ENCODE measurements at regions not wholly inside any gene's neighbourhood (a gene's known extent, or its start where the extent isn't known, plus 50 kb on each side); places are given as distances from the start of the nearest gene placed in this dataset.
"Not testable (repeated sequence)": the region's sequence is repeated elsewhere in the genome, so short reads cannot be mapped to it uniquely, and the experiment has no call there.

DNA sequence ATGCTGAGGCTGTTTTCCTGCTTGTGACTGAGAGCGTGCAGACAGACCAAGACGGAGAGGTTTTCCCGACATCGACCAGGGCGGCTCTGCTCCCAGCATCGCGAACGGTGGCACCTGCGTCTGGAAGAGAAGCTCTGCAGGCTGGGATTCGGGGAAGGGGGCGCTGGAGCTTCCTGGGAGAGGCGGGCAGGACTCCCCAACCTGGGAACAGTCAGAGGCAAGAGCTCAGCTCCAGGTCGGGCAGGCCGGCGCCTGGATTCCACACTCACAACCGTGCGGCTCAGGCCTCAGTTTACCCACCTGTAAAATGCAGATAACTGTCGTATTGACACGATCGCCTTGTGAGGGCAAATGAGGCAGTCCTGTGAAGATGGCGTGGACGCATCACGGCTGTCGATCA, 332.6 kb downstream of the ADGRD1 start:
- H3K9me3 Mint-ChIP-seq (ENCODE audit: unreplicated experiment); H3K27ac Mint-ChIP-seq (ENCODE audit: unreplicated experiment); H3K36me3 Mint-ChIP-seq (ENCODE audit: low read depth, unreplicated experiment); DNase-seq (ENCODE audit: low spot score); H3K4me1 Mint-ChIP-seq (ENCODE audit: unreplicated experiment); H3K4me3 Mint-ChIP-seq (ENCODE audit: unreplicated experiment): not testable (repeated sequence)
- peaks cover 16% of the 10 kb centered on the region for H3K27me3 Mint-ChIP-seq (ENCODE audit: unreplicated experiment)

GRCh38 chr12:131287015-131287937, 333.6 kb downstream of the ADGRD1 start:
- no peak for TF ChIP-seq CTCF (IDR thresholded peaks at IDR 0.05; ENCODE audit: unreplicated experiment)
- H3K27ac Mint-ChIP-seq (ENCODE audit: unreplicated experiment): no peak overlapping the region
- H3K36me3 Mint-ChIP-seq (ENCODE audit: low read depth, unreplicated experiment): peaks cover 5% of the 10 kb centered on the region
- DNase-seq (ENCODE audit: low spot score): no peak
- no peaks in the 10 kb centered on the region for H3K9me3 Mint-ChIP-seq (ENCODE audit: unreplicated experiment)
- no peak overlapping the region for H3K4me3 Mint-ChIP-seq (ENCODE audit: unreplicated experiment)
- peaks cover 4% of the 10 kb centered on the region for H3K4me1 Mint-ChIP-seq (ENCODE audit: unreplicated experiment)
- H3K27me3 Mint-ChIP-seq (ENCODE audit: unreplicated experiment): peaks cover 18% of the 10 kb centered on the region

DNA sequence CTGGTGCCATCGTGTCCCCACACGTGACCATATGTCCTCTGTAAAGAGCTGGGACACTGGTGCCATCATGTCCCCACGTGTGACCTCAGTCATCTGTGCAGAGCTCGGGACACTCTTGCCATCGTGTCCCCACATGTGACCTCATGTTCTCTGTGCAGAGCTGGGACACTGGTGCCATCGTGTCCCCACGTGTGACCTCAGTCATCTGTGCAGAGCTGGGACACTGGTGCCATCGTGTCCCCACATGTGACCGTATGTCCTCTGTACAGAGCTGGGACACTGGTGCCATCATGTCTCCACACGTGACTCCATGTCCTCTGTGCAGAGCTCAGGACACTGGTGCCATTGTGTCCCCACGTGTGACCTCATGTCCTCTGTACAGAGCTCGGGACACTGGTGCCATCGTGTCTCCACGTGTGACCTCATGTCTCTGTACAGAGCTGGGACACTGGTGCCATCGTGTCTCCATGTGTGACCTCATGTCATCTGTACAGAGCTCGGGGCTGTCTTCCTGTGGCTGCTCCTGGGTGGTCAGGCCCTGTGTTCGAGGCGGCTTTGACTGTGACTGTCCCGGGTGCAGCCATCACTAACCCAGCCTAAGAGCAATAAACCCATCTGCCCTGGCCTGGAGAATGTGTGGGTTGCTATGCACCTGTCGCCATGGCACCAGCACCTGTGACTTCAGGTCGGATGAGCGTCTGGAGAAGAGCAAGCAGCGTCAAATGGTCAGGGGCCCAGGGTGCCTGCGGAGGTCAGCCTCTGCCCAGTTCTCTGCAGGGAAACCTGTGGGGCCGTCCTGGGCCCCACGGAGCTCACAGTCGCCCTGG, 334.4 kb downstream of the ADGRD1 start:
- H3K36me3 Mint-ChIP-seq (ENCODE audit: low read depth, unreplicated experiment): peaks cover 5% of the 10 kb centered on the region
- H3K4me1 Mint-ChIP-seq (ENCODE audit: unreplicated experiment): peaks cover 11% of the 10 kb centered on the region
- no peaks in the 10 kb centered on the region for H3K9me3 Mint-ChIP-seq (ENCODE audit: unreplicated experiment)
- H3K27me3 Mint-ChIP-seq (ENCODE audit: unreplicated experiment): peaks cover 18% of the 10 kb centered on the region
- no peak for TF ChIP-seq CTCF (IDR thresholded peaks at IDR 0.05; ENCODE audit: unreplicated experiment)
- H3K27ac Mint-ChIP-seq (ENCODE audit: unreplicated experiment): no peak overlapping the region
- H3K4me3 Mint-ChIP-seq (ENCODE audit: unreplicated experiment): no peak overlapping the region
- no peak for DNase-seq (ENCODE audit: low spot score)

DNA sequence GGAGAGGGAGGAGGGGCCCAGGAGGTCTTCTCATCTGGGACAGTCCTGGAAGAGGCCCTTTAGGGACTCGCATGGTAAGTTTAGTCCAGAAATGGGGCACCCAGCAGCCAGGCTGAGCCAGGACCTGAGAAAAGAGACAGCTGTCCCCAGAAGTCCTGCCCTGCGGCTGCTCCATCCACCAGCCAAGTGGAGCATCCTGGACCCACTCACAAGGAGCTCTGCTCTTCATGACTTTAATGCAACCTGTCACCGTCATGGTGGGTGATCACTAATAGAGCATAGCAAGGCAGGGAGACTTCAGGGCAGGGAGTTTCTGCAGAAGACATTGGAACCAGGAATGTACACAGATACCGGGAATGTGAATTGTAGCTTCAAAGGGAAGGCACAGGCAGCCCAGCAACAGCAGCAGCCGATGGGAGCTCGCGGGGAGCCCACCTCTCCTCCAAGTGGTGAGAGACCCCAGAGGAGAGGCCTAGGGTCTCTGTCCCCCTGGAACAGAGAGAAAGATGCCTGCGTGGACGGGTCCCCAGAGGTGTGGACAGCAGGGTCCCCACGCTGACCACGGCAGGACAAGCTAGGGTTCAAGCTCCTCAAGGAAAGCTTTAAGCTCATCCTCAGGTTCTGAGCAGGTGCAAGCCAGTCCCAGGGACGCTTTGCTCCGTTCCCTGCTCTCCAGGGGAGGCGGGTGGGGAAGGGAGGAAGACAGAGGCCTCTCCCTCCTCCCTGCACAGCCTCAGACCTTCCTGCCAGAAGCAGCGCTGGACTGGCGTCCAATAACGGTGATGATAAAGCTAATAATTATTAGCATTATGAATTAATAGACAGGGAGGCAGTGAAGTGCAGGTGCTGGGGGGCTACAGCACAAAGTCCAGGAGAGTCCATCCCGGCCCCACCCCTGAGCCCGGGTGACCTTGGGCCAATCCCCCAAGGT, 335.3 kb downstream of the ADGRD1 start:
- not testable (repeated sequence) for H3K36me3 Mint-ChIP-seq (ENCODE audit: low read depth, unreplicated experiment); H3K9me3 Mint-ChIP-seq (ENCODE audit: unreplicated experiment); H3K27ac Mint-ChIP-seq (ENCODE audit: unreplicated experiment); H3K4me3 Mint-ChIP-seq (ENCODE audit: unreplicated experiment); DNase-seq (ENCODE audit: low spot score)
- peaks cover 15% of the 10 kb centered on the region for H3K4me1 Mint-ChIP-seq (ENCODE audit: unreplicated experiment)
- peaks cover 18% of the 10 kb centered on the region for H3K27me3 Mint-ChIP-seq (ENCODE audit: unreplicated experiment)

DNA sequence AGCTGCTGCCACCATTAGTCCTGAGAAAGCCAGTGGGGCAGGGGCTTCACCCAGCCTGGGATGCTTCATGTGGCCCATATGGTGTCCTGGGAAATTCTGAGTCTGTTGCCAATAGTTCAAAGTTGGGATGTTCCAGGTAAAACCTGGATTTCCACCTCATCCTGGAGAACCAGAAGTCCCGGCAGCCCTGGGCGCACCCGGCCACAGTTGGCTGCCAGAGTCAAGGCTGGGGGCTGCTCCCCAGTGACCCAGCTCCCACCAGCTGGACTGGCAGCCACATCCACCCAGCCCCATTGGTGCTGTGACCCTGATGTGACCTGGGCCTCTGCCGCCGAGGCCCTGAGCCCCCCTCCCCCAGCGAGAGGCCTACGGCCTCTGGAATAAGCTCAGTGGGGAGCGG, 336.1 kb downstream of the ADGRD1 start:
- not testable (repeated sequence) for DNase-seq (ENCODE audit: low spot score); H3K36me3 Mint-ChIP-seq (ENCODE audit: low read depth, unreplicated experiment); H3K4me3 Mint-ChIP-seq (ENCODE audit: unreplicated experiment); H3K9me3 Mint-ChIP-seq (ENCODE audit: unreplicated experiment); H3K27ac Mint-ChIP-seq (ENCODE audit: unreplicated experiment)
- Mint-ChIP-seq H3K4me1 (ENCODE audit: unreplicated experiment) (peaks cover 19% of the 10 kb centered on the region), H3K27me3 (ENCODE audit: unreplicated experiment) (peaks cover 18% of the 10 kb centered on the region)
